Endodermal cell (in vitro differentiated cells): ENCODE measurements at regions not wholly inside any gene's neighbourhood (a gene's known extent, or its start where the extent isn't known, plus 50 kb on each side); places are given as distances from the start of the nearest gene placed in this dataset.
A peak's percentile ranks its signal among the peaks of the same experiment; 100 is the strongest.

Source experiments
- DNase-seq: peaks from one replicate; pipeline ENCODE4 v3.0.0-alpha.2; 2017
- H3K27ac ChIP-seq: 2 replicates; pipeline ENCODE4 v1.5.1; 2013; ENCODE audit warnings: mild to moderate bottlenecking, low read depth, low read length, moderate library complexity
- H3K27me3 ChIP-seq: 2 replicates; pipeline ENCODE4 v1.6.1; 2013; ENCODE audit warnings: mild to moderate bottlenecking, low read length, moderate library complexity; ENCODE audit not compliant: insufficient read depth, control insufficient read depth, poor library complexity, severe bottlenecking
- H3K36me3 ChIP-seq: 2 replicates; pipeline ENCODE4 v1.7.0; 2013; ENCODE audit warnings: mild to moderate bottlenecking, low read length, moderate library complexity; ENCODE audit not compliant: control insufficient read depth, insufficient read depth
- H3K4me1 ChIP-seq: one replicate; pipeline ENCODE4 v1.7.0; 2013; ENCODE audit warnings: low read length; ENCODE audit not compliant: control insufficient read depth, insufficient read depth
- H3K4me3 ChIP-seq: 2 replicates; pipeline ENCODE4 v1.5.1; 2013; ENCODE audit warnings: mild to moderate bottlenecking, low read length, moderate library complexity
- H3K9ac ChIP-seq: 2 replicates; pipeline ENCODE4 v1.6.1; 2013; ENCODE audit warnings: mild to moderate bottlenecking, low read length, moderate library complexity; ENCODE audit not compliant: poor library complexity, severe bottlenecking; ENCODE audit errors: extremely low read depth
- H3K9me3 ChIP-seq: 2 replicates; pipeline ENCODE4 v1.6.1; 2013; ENCODE audit warnings: mild to moderate bottlenecking, low read length, moderate library complexity; ENCODE audit not compliant: control insufficient read depth
- H3K27ac Mint-ChIP-seq: 2 replicates; pipeline ENCODE4 v1.8.0; 2020; ENCODE audit warnings: mixed read lengths
- H3K27me3 Mint-ChIP-seq: 2 replicates; pipeline ENCODE4 v1.8.0; 2021; ENCODE audit warnings: mild to moderate bottlenecking, mixed read lengths; ENCODE audit not compliant: insufficient read depth
- H3K36me3 Mint-ChIP-seq: 2 replicates; pipeline ENCODE4 v1.8.0; 2020; ENCODE audit warnings: low read depth, mixed read lengths
- H3K4me1 Mint-ChIP-seq: 2 replicates; pipeline ENCODE4 v1.8.0; 2020; ENCODE audit warnings: mixed read lengths
- H3K4me3 Mint-ChIP-seq: 2 replicates; pipeline ENCODE4 v1.8.0; 2020; ENCODE audit warnings: mild to moderate bottlenecking, moderate library complexity, mixed read lengths
- H3K9me3 Mint-ChIP-seq: 2 replicates; pipeline ENCODE4 v1.8.0; 2020; ENCODE audit warnings: mild to moderate bottlenecking, mixed read lengths
- CTCF ChIP-seq: fragments of 200-600 bp; sonication (generic); conservative IDR thresholded peaks from 2 replicates; pipeline ENCODE4 v1.5.0; 2021; ENCODE audit warnings: antibody characterized with exemption, mild to moderate bottlenecking
- WGBS, 2 experiments: methylation state at CpG; one replicate each; pipeline versions ENCODE4 v1.1.5 to v1.1.7; 2013; ENCODE audit warnings: missing lambda C conversion rate in 2 of 2, mixed read lengths in 1 of 2; ENCODE audit not compliant: insufficient coverage in 1 of 2, insufficient read length in 1 of 2; 5-methylcytosine and 5-hydroxymethylcytosine counted together

DNA sequence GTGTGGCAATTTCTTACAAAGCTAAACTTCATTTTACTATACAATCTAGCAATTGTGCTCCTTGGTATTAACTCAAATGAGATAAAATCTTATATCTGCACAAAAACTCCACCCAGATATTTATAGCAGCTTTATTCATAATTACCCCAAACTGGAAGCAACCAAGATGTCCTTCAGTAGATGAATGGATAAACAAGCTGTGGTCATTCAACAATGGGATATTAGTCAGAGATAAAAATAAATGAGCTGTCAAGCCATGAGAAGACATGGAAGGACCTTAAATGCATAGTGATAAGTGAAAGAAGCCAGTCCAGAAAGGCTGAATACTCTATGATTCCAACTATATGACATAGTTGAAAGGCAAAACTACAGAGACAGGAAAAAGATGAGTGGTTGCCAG, 98.9 kb upstream of the BMP2 start:
- Mint-ChIP-seq H3K27ac (no peak overlapping the region), H3K4me3 (no peak overlapping the region)

GRCh38 chr20:6665621-6666355, 101.7 kb upstream of the BMP2 start:
- Histone ChIP-seq H3K36me3 (no peaks in the 10 kb centered on the region), H3K27me3 (no peaks in the 10 kb centered on the region), H3K9me3 (peaks cover 27% of the 10 kb centered on the region), H3K9ac (no peak overlapping the region), H3K4me1 (peaks cover 11% of the 10 kb centered on the region), H3K27ac (no peak overlapping the region), H3K4me3 (peak overlapping the region; percentile 7)
- WGBS, 2 experiments = 74% methylated on average over 4 of the region's 5 CpGs; no CpG with 5 or more reads in 1 of the 2 experiments
- Mint-ChIP-seq H3K27ac (peak overlapping the region; percentile 81), H3K9me3 (peaks cover 13% of the 10 kb centered on the region), H3K4me1 (peaks cover 53% of the 10 kb centered on the region), H3K27me3 (no peaks in the 10 kb centered on the region), H3K4me3 (no peak overlapping the region), H3K36me3 (peaks cover 3% of the 10 kb centered on the region)
- DNase-seq = peak; percentile 64
- TF ChIP-seq CTCF = no peak

More for the DNA sequence above, 98.9 kb upstream of the BMP2 start:
- Mint-ChIP-seq H3K27me3 (no peaks in the 10 kb centered on the region), H3K9me3 (peaks cover 7% of the 10 kb centered on the region), H3K4me1 (peaks cover 27% of the 10 kb centered on the region), H3K36me3 (peaks cover 3% of the 10 kb centered on the region)
- DNase-seq = no peak
- no peak overlapping the region for H3K4me3 ChIP-seq
- no peak overlapping the region for H3K9ac ChIP-seq
- H3K4me1 ChIP-seq = peaks cover 2% of the 10 kb centered on the region
- H3K27ac ChIP-seq = no peak overlapping the region
- peaks cover 13% of the 10 kb centered on the region for H3K9me3 ChIP-seq
- no peaks in the 10 kb centered on the region for H3K27me3 ChIP-seq
- H3K36me3 ChIP-seq = no peaks in the 10 kb centered on the region
- TF ChIP-seq CTCF = no peak

- Histone ChIP-seq H3K9me3 (peaks cover 27% of the 10 kb centered on the region), H3K36me3 (no peaks in the 10 kb centered on the region), H3K4me1 (peaks cover 14% of the 10 kb centered on the region), H3K4me3 (peak overlapping the region; percentile 7), H3K27me3 (no peaks in the 10 kb centered on the region), H3K9ac (no peak overlapping the region), H3K27ac (no peak overlapping the region)
- no peak for DNase-seq
- Mint-ChIP-seq H3K4me3 (no peak overlapping the region), H3K27ac (peak overlapping the region; percentile 81), H3K9me3 (peaks cover 13% of the 10 kb centered on the region), H3K4me1 (peaks cover 59% of the 10 kb centered on the region), H3K27me3 (no peaks in the 10 kb centered on the region), H3K36me3 (peaks cover 3% of the 10 kb centered on the region)
- 89% methylated on average over 1 of the region's 1 CpG; no CpG with 5 or more reads in 1 of the 2 experiments for WGBS, 2 experiments
- TF ChIP-seq CTCF = no peak
Measured at GRCh38 chr20:6665161-6665560, 102.3 kb upstream of the BMP2 start.
